Tibial nerve (tissue), 4 donors: ENCODE measurements at regions not wholly inside any gene's neighbourhood (a gene's known extent, or its start where the extent isn't known, plus 50 kb on each side); places are given as distances from the start of the nearest gene placed in this dataset.

Experiments used
- DNase-seq, 2 donors: peaks; one replicate each; pipeline ENCODE4 v3.0.0-alpha.2; 2019; ENCODE audit warnings: low spot score in 2 of 2
- H3K27ac ChIP-seq, 4 donors: fragments of 200-600 bp; sonication (generic) in 3 of 4; one replicate each; pipeline ENCODE4 v1.5.1; 2017 to 2019; ENCODE audit warnings: mild to moderate bottlenecking in 1 of 4
- H3K27me3 ChIP-seq, 2 donors: fragments of 200-600 bp; sonication (generic) in 1 of 2; one replicate each; pipeline versions ENCODE4 v1.5.1 to v1.6.0; 2017 to 2019
- H3K36me3 ChIP-seq, 3 donors: fragments of 200-600 bp; sonication (generic); one replicate each; pipeline ENCODE4 v1.5.1; 2018 to 2019
- H3K4me1 ChIP-seq, 4 donors: fragments of 200-600 bp; sonication (generic) in 3 of 4; one replicate each; pipeline ENCODE4 v1.5.1; 2017 to 2019
- H3K4me3 ChIP-seq, 4 donors: fragments of 200-600 bp; sonication (generic) in 3 of 4; one replicate each; pipeline ENCODE4 v1.5.1; 2017 to 2019; ENCODE audit warnings: mild to moderate bottlenecking in 1 of 4, moderate library complexity in 1 of 4
- H3K9me3 ChIP-seq, 4 donors: fragments of 200-600 bp; sonication (generic) in 3 of 4; one replicate each; pipeline ENCODE4 v1.5.1; 2017 to 2019
- EP300 ChIP-seq, 2 donors: sonication (generic); formaldehyde crosslinking; IDR thresholded peaks; one replicate each; pipeline ENCODE4 v1.6.1; 2017; ENCODE audit warnings: antibody characterized with exemption in 2 of 2, mild to moderate bottlenecking in 1 of 2
- POLR2A ChIP-seq, 2 donors: fragments of 450-650 bp; IDR thresholded peaks; one replicate each; pipeline ENCODE4 v1.6.1; 2017; ENCODE audit warnings: antibody characterized with exemption in 2 of 2, mild to moderate bottlenecking in 2 of 2, moderate library complexity in 2 of 2
- WGBS, 2 donors: methylation state at CpG; one replicate each; pipeline ENCODE4 v1.1.5; 2018; 5-methylcytosine and 5-hydroxymethylcytosine counted together
- TF ChIP-seq, protein P1 (sequence below), 5 experiments: fragments of 200-600 bp in 3 of 5; fragments of 450-650 bp in 2 of 5; sonication (generic) in 3 of 5; IDR thresholded peaks; one replicate each; pipeline ENCODE4 v1.5.1; 2016 to 2019; ENCODE audit warnings: antibody characterized with exemption in 5 of 5, mild to moderate bottlenecking in 3 of 5, moderate library complexity in 2 of 5

- H3K36me3 ChIP-seq, result no peaks in the 10 kb centered on the region
- no peaks in the 10 kb centered on the region for H3K9me3 ChIP-seq
- 87 to 92% methylated on average over 3 of the region's 3 CpGs for WGBS, 2 donors
- TF ChIP-seq, protein P1, sequence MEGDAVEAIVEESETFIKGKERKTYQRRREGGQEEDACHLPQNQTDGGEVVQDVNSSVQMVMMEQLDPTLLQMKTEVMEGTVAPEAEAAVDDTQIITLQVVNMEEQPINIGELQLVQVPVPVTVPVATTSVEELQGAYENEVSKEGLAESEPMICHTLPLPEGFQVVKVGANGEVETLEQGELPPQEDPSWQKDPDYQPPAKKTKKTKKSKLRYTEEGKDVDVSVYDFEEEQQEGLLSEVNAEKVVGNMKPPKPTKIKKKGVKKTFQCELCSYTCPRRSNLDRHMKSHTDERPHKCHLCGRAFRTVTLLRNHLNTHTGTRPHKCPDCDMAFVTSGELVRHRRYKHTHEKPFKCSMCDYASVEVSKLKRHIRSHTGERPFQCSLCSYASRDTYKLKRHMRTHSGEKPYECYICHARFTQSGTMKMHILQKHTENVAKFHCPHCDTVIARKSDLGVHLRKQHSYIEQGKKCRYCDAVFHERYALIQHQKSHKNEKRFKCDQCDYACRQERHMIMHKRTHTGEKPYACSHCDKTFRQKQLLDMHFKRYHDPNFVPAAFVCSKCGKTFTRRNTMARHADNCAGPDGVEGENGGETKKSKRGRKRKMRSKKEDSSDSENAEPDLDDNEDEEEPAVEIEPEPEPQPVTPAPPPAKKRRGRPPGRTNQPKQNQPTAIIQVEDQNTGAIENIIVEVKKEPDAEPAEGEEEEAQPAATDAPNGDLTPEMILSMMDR (IDR thresholded peaks at IDR 0.05), result no peak
- TF ChIP-seq POLR2A (IDR thresholded peaks at IDR 0.05), result no peak
- TF ChIP-seq EP300 (IDR thresholded peaks at IDR 0.05), result no peak
- no peak for DNase-seq
- H3K27ac ChIP-seq, result no peak overlapping the region
- H3K4me1 ChIP-seq, result no peaks in the 10 kb centered on the region
- no peak overlapping the region for H3K4me3 ChIP-seq
- no peaks in the 10 kb centered on the region for H3K27me3 ChIP-seq
Measured at GRCh38 chr7:13777242-13777641, 212.2 kb downstream of the ETV1 start.

- no peaks in the 10 kb centered on the region for H3K9me3 ChIP-seq
- TF ChIP-seq POLR2A (IDR thresholded peaks at IDR 0.05), result no peak
- no peak for DNase-seq
Measured at GRCh38 chr7:13778967-13779366, 210.5 kb downstream of the ETV1 start.

DNA sequence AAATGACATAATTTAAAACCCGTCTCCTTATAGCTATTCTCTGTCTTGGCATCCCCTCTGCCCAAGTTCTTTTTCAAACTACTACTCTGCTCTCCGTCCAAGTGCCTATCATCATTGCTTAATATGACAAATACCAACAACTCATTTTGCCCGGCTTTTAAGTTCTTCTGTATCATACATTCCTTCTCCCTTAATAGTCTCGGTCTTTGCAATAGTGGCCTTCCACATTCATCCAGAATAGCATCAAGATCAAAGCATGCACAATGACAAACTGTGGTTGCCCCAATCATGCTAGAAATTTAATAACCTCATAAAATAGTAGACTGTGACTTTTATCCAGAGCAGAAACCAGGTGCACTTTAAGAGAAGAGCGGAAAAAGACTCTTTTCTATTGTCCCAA lies 198.9 kb downstream of the ETV1 start:
- Histone ChIP-seq H3K9me3 (no peaks in the 10 kb centered on the region), H3K4me3 (no peak overlapping the region), H3K4me1 (no peaks in the 10 kb centered on the region), H3K27me3 (no peaks in the 10 kb centered on the region), H3K27ac (no peak overlapping the region), H3K36me3 (no peaks in the 10 kb centered on the region)
- TF ChIP-seq, protein P1 (IDR thresholded peaks at IDR 0.05), result no peak
- TF ChIP-seq EP300 (IDR thresholded peaks at IDR 0.05) (no peak), POLR2A (IDR thresholded peaks at IDR 0.05) (no peak)
- no peak for DNase-seq
- WGBS, 2 donors, result 91 to 93% methylated on average over 5 of the region's 5 CpGs

More at GRCh38 chr7:13778967-13779366, 210.5 kb downstream of the ETV1 start:
- Histone ChIP-seq H3K4me1 (no peaks in the 10 kb centered on the region), H3K27ac (no peak overlapping the region), H3K4me3 (no peak overlapping the region), H3K36me3 (no peaks in the 10 kb centered on the region), H3K27me3 (no peaks in the 10 kb centered on the region)
- WGBS, 2 donors, result 75 to 82% methylated on average over 2 of the region's 2 CpGs

- H3K36me3 ChIP-seq, result no peaks in the 10 kb centered on the region
- H3K4me1 ChIP-seq, result no peaks in the 10 kb centered on the region
- no peak overlapping the region for H3K27ac ChIP-seq
- TF ChIP-seq, protein P1 (IDR thresholded peaks at IDR 0.05), result no peak
- no peak for TF ChIP-seq EP300 (IDR thresholded peaks at IDR 0.05)
- TF ChIP-seq POLR2A (IDR thresholded peaks at IDR 0.05), result no peak
- DNase-seq, result no peak
- 82 to 83% methylated on average over 6 of the region's 6 CpGs for WGBS, 2 donors
- H3K4me3 ChIP-seq, result no peak overlapping the region
- no peaks in the 10 kb centered on the region for H3K27me3 ChIP-seq
- no peaks in the 10 kb centered on the region for H3K9me3 ChIP-seq
Measured at GRCh38 chr7:13792208-13792607, 197.3 kb downstream of the ETV1 start.

GRCh38 chr7:13793926-13794325 lies 195.5 kb downstream of the ETV1 start:
- Histone ChIP-seq H3K27me3 (no peaks in the 10 kb centered on the region), H3K9me3 (no peaks in the 10 kb centered on the region), H3K4me3 (no peak overlapping the region), H3K36me3 (no peaks in the 10 kb centered on the region), H3K27ac (no peak overlapping the region), H3K4me1 (no peaks in the 10 kb centered on the region)
- 82 to 94% methylated on average over 4 of the region's 4 CpGs for WGBS, 2 donors
- no peak for TF ChIP-seq POLR2A (IDR thresholded peaks at IDR 0.05)
- TF ChIP-seq EP300 (IDR thresholded peaks at IDR 0.05), result no peak
- TF ChIP-seq, protein P1 (IDR thresholded peaks at IDR 0.05), result no peak
- no peak for DNase-seq

DNA sequence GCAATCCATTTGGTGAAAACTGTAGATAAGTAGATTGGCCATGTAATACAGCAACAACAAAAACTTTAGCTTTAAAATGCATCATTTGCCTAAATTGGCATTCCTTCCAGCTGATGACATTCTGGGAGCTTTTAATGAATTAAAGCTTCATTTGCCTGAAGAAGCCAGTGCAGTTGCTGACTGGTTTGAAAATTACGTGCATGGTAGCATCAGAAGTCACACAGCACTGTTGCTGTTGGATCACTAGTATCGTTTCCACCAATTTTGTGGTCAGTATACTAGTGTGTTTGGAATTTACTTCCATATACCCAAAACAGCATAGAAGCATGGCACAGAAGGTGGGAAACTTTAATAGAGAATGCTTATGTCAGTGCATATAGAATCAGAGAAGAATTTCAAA lies 194.9 kb downstream of the ETV1 start:
- Histone ChIP-seq H3K4me3 (no peak overlapping the region), H3K27me3 (no peaks in the 10 kb centered on the region), H3K4me1 (no peaks in the 10 kb centered on the region), H3K27ac (no peak overlapping the region), H3K36me3 (no peaks in the 10 kb centered on the region), H3K9me3 (no peaks in the 10 kb centered on the region)
- WGBS, 2 donors, result 85 to 90% methylated on average over 2 of the region's 2 CpGs
- TF ChIP-seq EP300 (IDR thresholded peaks at IDR 0.05), result no peak
- TF ChIP-seq, protein P1 (IDR thresholded peaks at IDR 0.05), result no peak
- no peak for TF ChIP-seq POLR2A (IDR thresholded peaks at IDR 0.05)
- no peak for DNase-seq
